Heart left ventricle (tissue), 13 donors: ENCODE measurements at regions not wholly inside any gene's neighbourhood (a gene's known extent, or its start where the extent isn't known, plus 50 kb on each side); places are given as distances from the start of the nearest gene placed in this dataset.

Experiments
- CTCF ChIP-seq, 12 donors: fragments of 200-600 bp; sonication (generic) in 4 of 12; IDR thresholded peaks; one replicate each; pipeline versions ENCODE4 v1.5.0 to v1.8.0; 2018 to 2022; ENCODE audit warnings: antibody characterized with exemption in 12 of 12, mild to moderate bottlenecking in 5 of 12
- POLR2A ChIP-seq, 2 donors: fragments of 450-650 bp; IDR thresholded peaks; one replicate each; pipeline ENCODE4 v1.6.1; 2017; ENCODE audit warnings: antibody characterized with exemption in 2 of 2, mild to moderate bottlenecking in 2 of 2, moderate library complexity in 2 of 2
- donor health status: ischemic (EF 13 %, LVEDD 7.1; RV severe dilation, severe dysfunction).
- donor health status: DM: no; HTN: yes; CAD: no.
- donor health status: DM: no; HTN: no; CAD: no.
- donor health status: ischemic (EF 25% LVEDD 6.9; RV normal size, moderate dysfunction).
- donor health status: ischemic (EF 25% LVEDD 5.7; RV mildly dilated, moderate dysfunction).
- donor health status: ischemic (EF 35%, LVEDD 5.7; RV mildly dilated, moderate dysfunction).
- donor health status: nonischemic (EF 11% LVEDD 7.7; RV severe dilation, severe dysfunction).
- donor health status: DM: yes; HTN: yes; CAD: no.
- donor health status: PGD.
- donor health status: ischemic (EF 29% LVEDD 5.4; RV normal size, mild dysfunction).
- donor health status: nonischemic (EF 23%, LVEDD 6.1; RV moderate dilation, normal function).

- TF ChIP-seq CTCF (IDR thresholded peaks at IDR 0.05) (no peak), POLR2A (IDR thresholded peaks at IDR 0.05) (no peak)
These were observed 1134.7 kb upstream of the ADGRL2 start for GRCh38 chr1:80666073-80666472.
